Pancreas (tissue), 10 donors: ENCODE measurements at regions not wholly inside any gene's neighbourhood (a gene's known extent, or its start where the extent isn't known, plus 50 kb on each side); places are given as distances from the start of the nearest gene placed in this dataset.
"Not testable (repeated sequence)": the region's sequence is repeated elsewhere in the genome, so short reads cannot be mapped to it uniquely, and the experiment has no call there.

ENCODE experiments used
- ATAC-seq, 4 donors: fragments of 200-7000 bp; cut with Tn5 transposase; one replicate each; pipeline versions ENCODE4 v1.8.0 to v1.9.1; 2020; ENCODE audit warnings: mild to moderate bottlenecking in 4 of 4, moderate library complexity in 4 of 4
- DNase-seq, 6 donors: peaks; one replicate each; pipeline ENCODE4 v3.0.0-alpha.2; 2020
- FAIRE-seq: peaks from 2 replicates; lab custom pipeline; 2012; peaks lifted over from hg19 to GRCh38; lab: Jason Lieb, UNC
- H3K27ac ChIP-seq, 4 donors: fragments of 200-600 bp; sonication (generic); 1 replicate in 3 of 4; 2 replicates in 1 of 4; pipeline versions ENCODE4 v1.5.0 to v1.8.0; 2020
- H3K27me3 ChIP-seq, 4 donors: fragments of 200-600 bp; one replicate each; pipeline ENCODE4 v1.8.0; 2021
- H3K36me3 ChIP-seq, 3 donors: fragments of 200-600 bp; sonication (generic) in 1 of 3; one replicate each; pipeline versions ENCODE4 v1.5.0 to v1.8.0; 2020 to 2021
- H3K4me1 ChIP-seq, 3 donors: fragments of 200-600 bp; one replicate each; pipeline ENCODE4 v1.8.0; 2021
- H3K4me3 ChIP-seq, 4 donors: fragments of 200-600 bp; sonication (generic) in 2 of 4; one replicate each; pipeline versions ENCODE4 v1.5.0 to v1.8.0; 2020 to 2021
- H3K9me3 ChIP-seq, 4 donors: fragments of 200-600 bp; one replicate each; pipeline ENCODE4 v1.8.0; 2021
- WGBS, 2 donors: extraction: QIAGEN DNeasy Blood & Tissue Kit; methylation state at CpG; one replicate each; pipeline ENCODE4 v1.1.7; 2013; 5-methylcytosine and 5-hydroxymethylcytosine counted together
- intact Hi-C, 3 donors: fragments of 100-400 bp; cut with DNase I; formaldehyde crosslinking; loops; one replicate each; pipeline versions ENCODE4 v1.11.1 to v1.14.2; 2022
- TF ChIP-seq, protein P1 (sequence below), 4 donors: fragments of 200-600 bp; sonication (generic) in 3 of 4; IDR thresholded peaks; one replicate each; pipeline versions ENCODE4 v1.5.0 to v1.8.0; 2021; ENCODE audit warnings: antibody characterized with exemption in 4 of 4
- donor health status: healthy with polysubstance abuse.
- donor health status: DM: no; HTN: no; CAD: no; lungs with moderate emphysema.
- donor health status: DM: no; HTN: no; CAD: no.
- donor health status: control.
- donor health status: control.
- donor health status: Bipolar disorder and iron deficiency.
- donor health status: DM: yes; HTN: yes; CAD: no.
- donor health status: DM: no; HTN: no; CAD: no.
- donor health status: DM: no; HTN: no; CAD: no.
- donor health status: DM: yes; HTN: yes; CAD: no.

DNA sequence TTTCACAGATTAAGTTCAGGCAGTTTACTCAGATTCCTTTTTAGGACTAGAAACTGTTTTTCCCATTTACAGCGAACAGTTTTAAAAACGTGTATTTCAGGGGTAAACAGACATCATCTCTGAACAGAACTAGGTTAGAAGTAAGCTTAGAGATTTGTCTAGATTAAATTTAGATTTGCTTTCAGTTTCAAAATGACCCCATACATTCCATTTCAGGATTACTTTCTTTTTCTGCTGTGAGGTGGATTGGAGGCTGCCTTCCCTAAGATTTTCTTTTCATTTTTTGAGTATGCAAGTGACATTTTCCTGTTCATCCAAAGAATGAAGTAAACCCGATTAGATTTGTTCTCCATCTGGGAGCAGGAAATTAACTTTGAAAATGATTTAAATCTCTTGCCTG is 747.2 kb downstream of the KHDRBS2 start:
- intact Hi-C loops: no loop called here
- FAIRE-seq (no peak), ATAC-seq (no peak), DNase-seq (no peak)
- Histone ChIP-seq H3K4me3 (no peak overlapping the region), H3K27me3 (no peaks in the 10 kb centered on the region), H3K36me3 (no peaks in the 10 kb centered on the region), H3K9me3 (no peaks in the 10 kb centered on the region), H3K27ac (no peak overlapping the region), H3K4me1 (no peaks in the 10 kb centered on the region)
- TF ChIP-seq, protein P1, sequence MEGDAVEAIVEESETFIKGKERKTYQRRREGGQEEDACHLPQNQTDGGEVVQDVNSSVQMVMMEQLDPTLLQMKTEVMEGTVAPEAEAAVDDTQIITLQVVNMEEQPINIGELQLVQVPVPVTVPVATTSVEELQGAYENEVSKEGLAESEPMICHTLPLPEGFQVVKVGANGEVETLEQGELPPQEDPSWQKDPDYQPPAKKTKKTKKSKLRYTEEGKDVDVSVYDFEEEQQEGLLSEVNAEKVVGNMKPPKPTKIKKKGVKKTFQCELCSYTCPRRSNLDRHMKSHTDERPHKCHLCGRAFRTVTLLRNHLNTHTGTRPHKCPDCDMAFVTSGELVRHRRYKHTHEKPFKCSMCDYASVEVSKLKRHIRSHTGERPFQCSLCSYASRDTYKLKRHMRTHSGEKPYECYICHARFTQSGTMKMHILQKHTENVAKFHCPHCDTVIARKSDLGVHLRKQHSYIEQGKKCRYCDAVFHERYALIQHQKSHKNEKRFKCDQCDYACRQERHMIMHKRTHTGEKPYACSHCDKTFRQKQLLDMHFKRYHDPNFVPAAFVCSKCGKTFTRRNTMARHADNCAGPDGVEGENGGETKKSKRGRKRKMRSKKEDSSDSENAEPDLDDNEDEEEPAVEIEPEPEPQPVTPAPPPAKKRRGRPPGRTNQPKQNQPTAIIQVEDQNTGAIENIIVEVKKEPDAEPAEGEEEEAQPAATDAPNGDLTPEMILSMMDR (IDR thresholded peaks at IDR 0.05): no peak
- 43 to 45% methylated on average over 3 of the region's 3 CpGs for WGBS, 2 donors

DNA sequence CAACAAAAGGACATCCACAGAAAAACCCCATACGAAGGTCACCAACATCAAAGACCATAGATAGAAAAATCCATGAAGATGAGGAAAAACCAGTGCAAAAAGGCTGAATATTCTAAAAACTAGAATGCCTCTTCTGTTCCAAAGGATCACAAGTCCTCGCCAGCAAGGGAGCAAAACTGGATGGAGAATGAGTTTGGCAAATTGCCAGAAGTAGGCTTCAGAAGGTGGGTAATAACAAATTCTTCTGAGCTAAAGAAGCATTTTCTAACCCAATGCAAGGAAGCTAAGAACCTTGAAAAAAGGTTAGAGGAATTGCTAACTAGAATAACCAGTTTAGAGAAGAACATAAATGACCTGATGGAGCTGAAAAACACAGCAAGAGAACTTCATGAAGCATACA is 753.3 kb downstream of the KHDRBS2 start:
- H3K27ac ChIP-seq, H3K27me3 ChIP-seq, H3K4me1 ChIP-seq, H3K36me3 ChIP-seq, H3K9me3 ChIP-seq, H3K4me3 ChIP-seq, ATAC-seq, intact Hi-C loops, FAIRE-seq, DNase-seq: not testable (repeated sequence)
- 69 to 72% methylated on average over 2 of the region's 2 CpGs for WGBS, 2 donors
